MM.1S (cell line): ENCODE measurements at regions not wholly inside any gene's neighbourhood (a gene's known extent, or its start where the extent isn't known, plus 50 kb on each side); places are given as distances from the start of the nearest gene placed in this dataset.

Experiments used
- DNase-seq: peaks from one replicate; pipeline ENCODE4 v3.0.0-alpha.2; 2015
- H2AFZ ChIP-seq: fragments of 300-600 bp; sonication (generic); 2 replicates; pipeline ENCODE4 v1.6.0; 2016; ENCODE audit warnings: antibody characterized with exemption, low read length
- H3F3A ChIP-seq: fragments of 300-600 bp; sonication (generic); 2 replicates; pipeline ENCODE4 v1.6.1; 2016; ENCODE audit warnings: mild to moderate bottlenecking, antibody characterized with exemption, low read length, moderate library complexity, mixed read lengths; ENCODE audit not compliant: insufficient read depth
- H3K27ac ChIP-seq: fragments of 300-600 bp; sonication (generic); 2 replicates; pipeline ENCODE4 v1.5.1; 2016; ENCODE audit warnings: mild to moderate bottlenecking, low read length
- H3K27me3 ChIP-seq: fragments of 300-600 bp; sonication (generic); replicated peaks from 2 replicates; pipeline ENCODE4 v1.6.0; 2016; ENCODE audit warnings: low read length; ENCODE audit not compliant: insufficient read depth
- H3K36me3 ChIP-seq: fragments of 300-600 bp; sonication (generic); replicated peaks from 2 replicates; pipeline ENCODE4 v1.6.1; 2016; ENCODE audit warnings: mild to moderate bottlenecking, low read length, mixed read lengths; ENCODE audit not compliant: insufficient read depth
- H3K4me1 ChIP-seq: fragments of 300-600 bp; sonication (generic); 2 replicates; pipeline ENCODE4 v1.6.1; 2016; ENCODE audit warnings: low read length, mixed read lengths
- H3K4me2 ChIP-seq: fragments of 300-600 bp; sonication (generic); 2 replicates; pipeline ENCODE4 v1.6.0; 2016; ENCODE audit warnings: low read depth, low read length
- H3K4me3 ChIP-seq: fragments of 300-600 bp; sonication (generic); 2 replicates; pipeline ENCODE4 v1.5.1; 2016; ENCODE audit warnings: low read length, mixed read lengths
- H3K79me2 ChIP-seq: fragments of 300-600 bp; sonication (generic); 2 replicates; pipeline ENCODE4 v1.6.1; 2016; ENCODE audit warnings: mixed run types, low read length, mixed read lengths
- H3K9ac ChIP-seq: fragments of 300-600 bp; sonication (generic); 2 replicates; pipeline ENCODE4 v1.6.1; 2016; ENCODE audit warnings: low read length, mixed read lengths
- H3K9me2 ChIP-seq: fragments of 300-600 bp; sonication (generic); replicated peaks from 2 replicates; pipeline ENCODE4 v1.6.1; 2016; ENCODE audit warnings: mild to moderate bottlenecking, low read length, mixed read lengths; ENCODE audit not compliant: insufficient read depth
- H3K9me3 ChIP-seq: fragments of 300-600 bp; sonication (generic); replicated peaks from 2 replicates; pipeline ENCODE4 v1.6.1; 2016; ENCODE audit warnings: mild to moderate bottlenecking, low read length, mixed read lengths; ENCODE audit not compliant: insufficient read depth
- H4K20me1 ChIP-seq: fragments of 300-600 bp; sonication (generic); 2 replicates; pipeline ENCODE4 v1.6.1; 2016; ENCODE audit warnings: mild to moderate bottlenecking, low read length, moderate library complexity, mixed read lengths; ENCODE audit not compliant: insufficient read depth
- EZH2 ChIP-seq: fragments of 300-600 bp; sonication (generic); optimal IDR thresholded peaks from 2 replicates; pipeline ENCODE3; 2017; ENCODE audit warnings: low read depth, mild to moderate bottlenecking, antibody characterized with exemption, low read length, mixed read lengths
- EZH2phosphoT487 ChIP-seq: fragments of 300-600 bp; sonication (generic); IDR thresholded peaks from 2 replicates; pipeline ENCODE4 v1.6.1; 2018; ENCODE audit warnings: antibody characterized with exemption, low read length
- TF ChIP-seq, protein P1 (sequence below): fragments of 300-600 bp; sonication (generic); IDR thresholded peaks from 2 replicates; pipeline ENCODE4 v1.5.1; 2016; ENCODE audit warnings: antibody characterized with exemption, low read length, mixed read lengths

DNA sequence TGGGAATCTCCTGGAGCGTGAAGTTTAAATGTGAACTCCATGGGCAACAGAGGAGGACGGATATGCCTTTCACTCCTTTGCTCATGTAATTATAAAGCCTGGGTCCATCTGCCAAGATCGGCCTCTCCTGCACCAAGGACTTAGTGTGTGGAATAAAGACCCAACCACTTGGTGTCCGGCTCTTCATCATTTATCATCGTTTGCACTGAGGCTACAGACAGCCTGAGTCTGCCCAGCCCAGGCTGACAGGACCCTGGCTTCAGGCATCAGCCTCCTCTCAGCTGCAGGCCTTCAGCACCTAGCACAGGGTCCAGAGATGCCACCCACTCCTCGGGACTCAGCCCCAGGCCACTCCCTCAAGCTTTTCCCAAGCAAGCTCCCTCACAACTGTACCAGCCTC lies 206.8 kb upstream of the IPO5 start:
- no peak overlapping the region for H2AFZ ChIP-seq
- TF ChIP-seq EZH2: no peak
- TF ChIP-seq, protein P1, sequence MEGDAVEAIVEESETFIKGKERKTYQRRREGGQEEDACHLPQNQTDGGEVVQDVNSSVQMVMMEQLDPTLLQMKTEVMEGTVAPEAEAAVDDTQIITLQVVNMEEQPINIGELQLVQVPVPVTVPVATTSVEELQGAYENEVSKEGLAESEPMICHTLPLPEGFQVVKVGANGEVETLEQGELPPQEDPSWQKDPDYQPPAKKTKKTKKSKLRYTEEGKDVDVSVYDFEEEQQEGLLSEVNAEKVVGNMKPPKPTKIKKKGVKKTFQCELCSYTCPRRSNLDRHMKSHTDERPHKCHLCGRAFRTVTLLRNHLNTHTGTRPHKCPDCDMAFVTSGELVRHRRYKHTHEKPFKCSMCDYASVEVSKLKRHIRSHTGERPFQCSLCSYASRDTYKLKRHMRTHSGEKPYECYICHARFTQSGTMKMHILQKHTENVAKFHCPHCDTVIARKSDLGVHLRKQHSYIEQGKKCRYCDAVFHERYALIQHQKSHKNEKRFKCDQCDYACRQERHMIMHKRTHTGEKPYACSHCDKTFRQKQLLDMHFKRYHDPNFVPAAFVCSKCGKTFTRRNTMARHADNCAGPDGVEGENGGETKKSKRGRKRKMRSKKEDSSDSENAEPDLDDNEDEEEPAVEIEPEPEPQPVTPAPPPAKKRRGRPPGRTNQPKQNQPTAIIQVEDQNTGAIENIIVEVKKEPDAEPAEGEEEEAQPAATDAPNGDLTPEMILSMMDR: no peak
- no peak for TF ChIP-seq EZH2phosphoT487

DNA sequence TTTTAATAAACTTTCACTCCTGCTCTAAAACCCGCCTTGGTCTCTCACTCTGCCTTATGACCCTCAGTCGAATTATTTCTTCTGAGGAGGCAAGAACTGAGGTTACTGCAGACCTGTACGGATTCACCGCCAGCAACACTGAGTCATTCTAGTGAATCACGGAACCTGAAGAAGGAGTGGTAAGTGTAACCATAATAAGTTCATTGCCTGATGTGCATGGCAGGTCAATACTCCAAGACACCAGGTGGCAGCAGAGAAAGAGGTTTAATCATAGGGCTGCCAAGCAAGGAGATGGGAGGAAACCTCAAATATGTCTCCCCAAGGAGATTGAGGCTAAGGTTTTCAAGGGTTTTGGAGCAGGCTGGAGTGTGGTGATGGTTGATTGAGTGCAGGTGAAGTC lies 204.3 kb upstream of the IPO5 start:
- no peaks in the 10 kb centered on the region for H4K20me1 ChIP-seq
- H3K27ac ChIP-seq: no peak overlapping the region
- no peaks in the 10 kb centered on the region for H3K79me2 ChIP-seq
- no peaks in the 10 kb centered on the region for H3K27me3 ChIP-seq
- no peaks in the 10 kb centered on the region for H3F3A ChIP-seq
- H2AFZ ChIP-seq: no peak overlapping the region
- H3K9ac ChIP-seq: no peak overlapping the region
- no peaks in the 10 kb centered on the region for H3K36me3 ChIP-seq
- H3K4me1 ChIP-seq: no peaks in the 10 kb centered on the region
- no peak overlapping the region for H3K4me2 ChIP-seq
- TF ChIP-seq EZH2phosphoT487 (no peak), EZH2 (no peak)
- TF ChIP-seq, protein P1: no peak
- DNase-seq: no peak
- H3K4me3 ChIP-seq: no peak overlapping the region
- H3K9me3 ChIP-seq: no peaks in the 10 kb centered on the region
- no peaks in the 10 kb centered on the region for H3K9me2 ChIP-seq

More for the DNA sequence above, 206.8 kb upstream of the IPO5 start:
- Histone ChIP-seq H3K27ac (no peak overlapping the region), H3K4me2 (no peak overlapping the region), H3K36me3 (no peaks in the 10 kb centered on the region), H3K4me3 (no peak overlapping the region), H3F3A (no peaks in the 10 kb centered on the region), H3K79me2 (no peaks in the 10 kb centered on the region), H3K27me3 (no peaks in the 10 kb centered on the region), H3K4me1 (no peaks in the 10 kb centered on the region), H3K9me2 (no peaks in the 10 kb centered on the region), H3K9ac (no peak overlapping the region), H3K9me3 (no peaks in the 10 kb centered on the region), H4K20me1 (no peaks in the 10 kb centered on the region)
- no peak for DNase-seq

DNA sequence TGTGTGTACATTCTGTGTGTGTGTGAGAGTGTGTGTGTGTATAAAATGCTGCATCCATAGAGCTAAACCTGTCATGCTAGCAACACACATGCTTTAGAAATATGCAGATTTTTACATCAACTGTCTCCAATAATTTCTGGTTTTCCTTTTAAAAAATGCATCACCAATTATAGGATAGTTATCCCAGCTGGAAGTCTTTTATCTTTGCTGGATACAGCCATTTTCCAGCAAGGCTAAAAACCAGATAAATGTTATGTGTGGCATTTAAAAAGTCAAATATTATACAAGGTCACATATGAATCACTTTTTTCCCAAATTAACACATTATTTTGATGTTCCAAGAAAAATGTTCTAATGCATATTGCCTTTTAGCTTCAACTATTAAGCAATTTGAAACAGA lies 202.0 kb upstream of the IPO5 start:
- Histone ChIP-seq H3K9me2 (no peaks in the 10 kb centered on the region), H2AFZ (no peak overlapping the region), H4K20me1 (no peaks in the 10 kb centered on the region), H3K27me3 (no peaks in the 10 kb centered on the region), H3K36me3 (no peaks in the 10 kb centered on the region), H3K4me2 (no peak overlapping the region), H3K9ac (no peak overlapping the region), H3K4me3 (no peak overlapping the region), H3K9me3 (no peaks in the 10 kb centered on the region), H3K4me1 (no peaks in the 10 kb centered on the region), H3F3A (no peaks in the 10 kb centered on the region), H3K27ac (no peak overlapping the region), H3K79me2 (no peaks in the 10 kb centered on the region)
- TF ChIP-seq, protein P1: no peak
- no peak for TF ChIP-seq EZH2phosphoT487
- TF ChIP-seq EZH2: no peak
- no peak for DNase-seq
